HepG2 (cell line): ENCODE measurements at regions not wholly inside any gene's neighbourhood (a gene's known extent, or its start where the extent isn't known, plus 50 kb on each side); places are given as distances from the start of the nearest gene placed in this dataset.

Experiments used
- ATAC-seq: fragments of 200-7000 bp; cut with Tn5 transposase; 3 replicates; pipeline ENCODE4 v1.9.1; 2020; ENCODE audit warnings: mild to moderate bottlenecking, moderate library complexity
- BruUV-seq: library from RNA; stranded (reverse); fragments of 400-500 nt; replicated peaks from 2 replicates; lab custom pipeline; 2021; lab: Mats Ljungman, UMichigan
- CTCF ChIA-PET: fragments of 300-600 bp; formaldehyde crosslinking; extraction: SDS; loops from one replicate; lab custom pipeline; 2021; ENCODE audit warnings: low total read pairs, inconsistent platforms, low intra/inter-chr PET ratio; lab: Yijun Ruan, JAX
- POLR2A ChIA-PET: fragments of 350-600 bp; sonication (Branson Sonifier 250); formaldehyde crosslinking; loops from one replicate; lab custom pipeline; 2020; ENCODE audit warnings: antibody characterized with exemption, inconsistent platforms; lab: Yijun Ruan, JAX
- DNase-seq: peaks from one replicate; pipeline ENCODE4 v3.0.0-alpha.2; 2015; ENCODE audit warnings: low spot score
- FAIRE-seq: peaks from 3 replicates; lab custom pipeline; 2011; peaks lifted over from hg19 to GRCh38; lab: Jason Lieb, UNC
- H2AFZ ChIP-seq: one replicate; pipeline ENCODE4 v1.6.1; 2011; ENCODE audit warnings: low read length, inconsistent platforms
- H3K27ac ChIP-seq: fragments of 300-600 bp; 3 replicates; pipeline ENCODE4 v1.8.0; 2011; ENCODE audit warnings: mixed run types, mild to moderate bottlenecking, mixed read lengths, low read length, inconsistent platforms; ENCODE audit not compliant: insufficient read depth; ENCODE audit errors: extremely low read length
- H3K27me3 ChIP-seq, 2 experiments: fragments of 200-600 bp in 1 of 2; 2 replicates in 1 of 2; 3 replicates in 1 of 2; pipeline versions ENCODE4 v1.6.0 to v1.8.0; 2011; ENCODE audit warnings: low read length in 2 of 2, mild to moderate bottlenecking in 2 of 2, moderate library complexity in 2 of 2, inconsistent platforms in 1 of 2; ENCODE audit not compliant: insufficient read depth in 2 of 2, control insufficient read depth in 1 of 2
- H3K36me3 ChIP-seq, 2 experiments: fragments of 200-600 bp in 1 of 2; replicated peaks in 1 of 2; 2 replicates in 1 of 2; 3 replicates in 1 of 2; pipeline versions ENCODE4 v1.5.1 to v1.8.0; 2011; ENCODE audit warnings: low read length in 2 of 2, inconsistent platforms in 1 of 2; ENCODE audit not compliant: insufficient read depth in 2 of 2, control insufficient read depth in 1 of 2
- H3K4me1 ChIP-seq: 2 replicates; pipeline ENCODE4 v1.5.1; 2012; ENCODE audit warnings: low read length, inconsistent platforms; ENCODE audit not compliant: insufficient read depth
- H3K4me2 ChIP-seq: 2 replicates; pipeline ENCODE4 v1.6.0; 2011; ENCODE audit warnings: low read depth, low read length, inconsistent platforms
- H3K4me3 ChIP-seq, 3 experiments: fragments of 200-600 bp in 1 of 3; sonication (generic), shearing (Covaris generic) in 1 of 3; replicated peaks in 1 of 3; 2 replicates each; pipeline ENCODE4 v1.5.1; 2011 to 2016; ENCODE audit warnings: low read length in 3 of 3, inconsistent platforms in 2 of 3, low read depth in 2 of 3, mild to moderate bottlenecking in 2 of 3, control low read depth in 1 of 3, mixed read lengths in 1 of 3; ENCODE audit not compliant: insufficient read depth in 1 of 3
- H3K79me2 ChIP-seq: one replicate; pipeline ENCODE4 v1.6.1; 2011; ENCODE audit warnings: low read length, inconsistent platforms; ENCODE audit not compliant: insufficient read depth
- H3K9ac ChIP-seq: 2 replicates; pipeline ENCODE4 v1.6.0; 2011; ENCODE audit warnings: mild to moderate bottlenecking, low read depth, low read length, inconsistent platforms; ENCODE audit not compliant: insufficient read depth
- H3K9me3 ChIP-seq: 2 replicates; pipeline ENCODE4 v1.5.1; 2012; ENCODE audit warnings: mild to moderate bottlenecking, low read length
- H4K20me1 ChIP-seq: 2 replicates; pipeline ENCODE4 v1.6.0; 2011; ENCODE audit warnings: inconsistent platforms, mild to moderate bottlenecking, low read length, moderate library complexity; ENCODE audit not compliant: insufficient read depth
- BORCS8-MEF2B ChIP-seq: sonication (generic); formaldehyde crosslinking; IDR thresholded peaks from 2 replicates; pipeline ENCODE4 v1.8.0; 2022; ENCODE audit warnings: mild to moderate bottlenecking, missing genetic modification reagents
- DNMT3B ChIP-seq: conservative IDR thresholded peaks from 2 replicates; pipeline ENCODE4 v1.6.1; 2016; ENCODE audit warnings: missing biosample characterization, control low read depth
- HNRNPK ChIP-seq: fragments of 200-400 bp; formaldehyde crosslinking; IDR thresholded peaks from 2 replicates; pipeline ENCODE4 v1.6.1; 2018; ENCODE audit warnings: low read length, low read depth, moderate library complexity, mild to moderate bottlenecking; ENCODE audit not compliant: poor library complexity, severe bottlenecking
- MED1 ChIP-seq: sonication (generic); formaldehyde crosslinking; IDR thresholded peaks from 2 replicates; pipeline ENCODE4 v1.4.0; 2020; ENCODE audit warnings: missing genetic modification reagents
- MEIS1 ChIP-seq: sonication (generic); formaldehyde crosslinking; IDR thresholded peaks from 2 replicates; pipeline ENCODE4 v1.9.0; 2021; ENCODE audit warnings: mild to moderate bottlenecking, missing genetic modification reagents, moderate library complexity, borderline replicate concordance
- PHF5A ChIP-seq: IDR thresholded peaks from one replicate; pipeline ENCODE4 v1.6.1; 2018; ENCODE audit warnings: low read depth, missing genetic modification reagents; ENCODE audit not compliant: unreplicated experiment
- POLR2AphosphoS2 ChIP-seq: IDR thresholded peaks from 2 replicates; pipeline ENCODE4 v1.6.1; 2011; ENCODE audit warnings: low read depth, low read length, improper control_type of control experiment
- RFX1 ChIP-seq: fragments of 450-650 bp; IDR thresholded peaks from 2 replicates; pipeline ENCODE4 v1.6.1; 2017
- SIX1 ChIP-seq: sonication (generic); formaldehyde crosslinking; IDR thresholded peaks from 2 replicates; pipeline ENCODE4 v1.4.0; 2020; ENCODE audit warnings: missing genetic modification reagents, borderline replicate concordance
- TSC22D2 ChIP-seq: sonication (generic); formaldehyde crosslinking; IDR thresholded peaks from 2 replicates; pipeline ENCODE4 v1.5.1; 2020; ENCODE audit warnings: missing genetic modification reagents, mild to moderate bottlenecking, borderline replicate concordance
- ZNF232 ChIP-seq: sonication (generic); formaldehyde crosslinking; IDR thresholded peaks from 2 replicates; pipeline ENCODE4 v1.4.0; 2020; ENCODE audit warnings: missing genetic modification reagents, borderline replicate concordance
- ZNF510 ChIP-seq: sonication (generic); formaldehyde crosslinking; IDR thresholded peaks from 2 replicates; pipeline ENCODE4 v1.4.0; 2020; ENCODE audit warnings: low read depth, mild to moderate bottlenecking, missing genetic modification reagents
- ZNF670 ChIP-seq: sonication (generic); formaldehyde crosslinking; IDR thresholded peaks from 2 replicates; pipeline ENCODE4 v1.8.0; 2022; ENCODE audit warnings: mild to moderate bottlenecking, missing genetic modification reagents, borderline replicate concordance
- ZNF781 ChIP-seq: sonication (generic); formaldehyde crosslinking; IDR thresholded peaks from 2 replicates; pipeline ENCODE4 v1.5.1; 2020; ENCODE audit warnings: borderline replicate concordance, mild to moderate bottlenecking, missing genetic modification reagents; ENCODE audit errors: not compliant biosample characterization
- WGBS: methylation state at CpG from one replicate; pipeline ENCODE4 v1.1.6; 2017; ENCODE audit warnings: low lambda C conversion rate; 5-methylcytosine and 5-hydroxymethylcytosine counted together
- in situ Hi-C: cut with HindIII; loops from 2 replicates; pipeline ENCODE4 v1.10.0; 2017; ENCODE audit warnings: low pct_unique_long_range_greater_than_20kb; ENCODE audit not compliant: extremely low pct_ligation_motif_present
- intact Hi-C: fragments of 100-400 bp; cut with micrococcal nuclease; formaldehyde crosslinking; loops from one replicate; pipeline ENCODE4 v1.10.0; 2022; ENCODE audit not compliant: unreplicated experiment
- TF ChIP-seq, protein P1 (sequence below): sonication (generic); formaldehyde crosslinking; conservative IDR thresholded peaks from 2 replicates; pipeline ENCODE4 v1.8.1; 2023; ENCODE audit warnings: missing genetic modification reagents
- TF ChIP-seq, protein P2 (sequence below): sonication (generic); formaldehyde crosslinking; conservative IDR thresholded peaks from 2 replicates; pipeline ENCODE4 v1.4.0; 2020; ENCODE audit warnings: missing genetic modification reagents

DNA sequence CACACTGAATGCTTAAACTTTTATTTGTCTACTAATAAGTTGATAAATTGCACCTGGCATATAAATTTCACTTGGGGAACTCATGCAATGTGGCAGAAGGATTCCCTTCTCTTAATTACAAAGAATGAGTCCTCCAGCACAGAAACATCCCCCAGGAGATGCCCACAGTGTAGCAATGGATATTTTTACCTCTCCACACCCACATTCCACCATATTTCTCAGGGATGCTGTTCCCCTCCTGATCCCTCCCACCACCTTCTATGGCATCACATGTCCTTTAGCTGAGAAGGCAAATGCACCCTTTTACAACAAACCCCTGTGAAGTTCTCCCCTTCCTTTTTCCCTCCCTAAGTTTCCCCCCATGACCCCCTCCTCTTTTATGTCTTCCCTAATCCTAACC, 56.1 kb upstream of the UBASH3B start:
- H4K20me1 ChIP-seq, result no peaks in the 10 kb centered on the region
- peaks cover 0 to 7% of the 10 kb centered on the region in 2 experiments; a peak in 2 of 5 replicates for H3K27me3 ChIP-seq
- H3K4me1 ChIP-seq, result peaks cover 17% of the 10 kb centered on the region
- no TSS peak for BruUV-seq
- no peak overlapping the region for H3K4me3 ChIP-seq
- FAIRE-seq (no peak), DNase-seq (no peak), ATAC-seq (no peak)
- no peak overlapping the region for H3K4me2 ChIP-seq
- H3K36me3 ChIP-seq, result no peaks in the 10 kb centered on the region
- intact Hi-C loops (no loop called here), in situ Hi-C loops (no loop called here)
- POLR2A ChIA-PET, result no interaction called here
- H3K27ac ChIP-seq, result no peak overlapping the region
- no peaks in the 10 kb centered on the region for H3K79me2 ChIP-seq
- no peaks in the 10 kb centered on the region for H3K9me3 ChIP-seq
- no peak for TF ChIP-seq PHF5A
- TF ChIP-seq, protein P1, sequence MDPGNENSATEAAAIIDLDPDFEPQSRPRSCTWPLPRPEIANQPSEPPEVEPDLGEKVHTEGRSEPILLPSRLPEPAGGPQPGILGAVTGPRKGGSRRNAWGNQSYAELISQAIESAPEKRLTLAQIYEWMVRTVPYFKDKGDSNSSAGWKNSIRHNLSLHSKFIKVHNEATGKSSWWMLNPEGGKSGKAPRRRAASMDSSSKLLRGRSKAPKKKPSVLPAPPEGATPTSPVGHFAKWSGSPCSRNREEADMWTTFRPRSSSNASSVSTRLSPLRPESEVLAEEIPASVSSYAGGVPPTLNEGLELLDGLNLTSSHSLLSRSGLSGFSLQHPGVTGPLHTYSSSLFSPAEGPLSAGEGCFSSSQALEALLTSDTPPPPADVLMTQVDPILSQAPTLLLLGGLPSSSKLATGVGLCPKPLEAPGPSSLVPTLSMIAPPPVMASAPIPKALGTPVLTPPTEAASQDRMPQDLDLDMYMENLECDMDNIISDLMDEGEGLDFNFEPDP (CRISPR knock-in tag), result no peak
- TF ChIP-seq HNRNPK, result peak; percentile 22
- CTCF ChIA-PET, result no interaction called here
- H3K9ac ChIP-seq, result no peak overlapping the region
- H2AFZ ChIP-seq, result no peak overlapping the region

DNA sequence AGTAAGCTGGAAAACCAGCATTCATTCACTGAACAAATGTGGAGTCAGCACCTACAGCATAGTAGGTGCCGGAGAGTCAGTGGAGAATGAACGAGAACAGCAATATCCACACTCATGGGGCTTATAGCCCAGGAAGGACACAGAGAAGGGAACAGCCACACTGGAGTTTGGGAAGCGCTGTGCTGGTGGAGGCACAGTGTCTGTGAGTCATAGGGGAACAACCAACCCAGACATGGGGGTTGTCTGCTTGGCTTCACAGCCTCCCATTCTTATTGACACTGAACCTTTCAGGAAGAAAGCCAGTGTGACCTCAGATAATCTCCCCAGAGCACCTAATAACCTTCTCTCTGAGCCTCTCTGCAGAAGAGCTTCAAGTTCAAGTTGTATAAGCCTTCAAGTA, 56.6 kb upstream of the UBASH3B start:
- ChIA-PET POLR2A (no interaction called here), CTCF (no interaction called here)
- intact Hi-C loops, result no loop called here
- Histone ChIP-seq H3K27me3 (peaks cover 0 to 4% of the 10 kb centered on the region in 2 experiments; a peak in 2 of 5 replicates), H3K4me2 (no peak overlapping the region), H4K20me1 (no peaks in the 10 kb centered on the region), H3K4me3 (no peak overlapping the region), H3K36me3 (no peaks in the 10 kb centered on the region), H2AFZ (no peak overlapping the region), H3K79me2 (no peaks in the 10 kb centered on the region), H3K4me1 (peaks cover 17% of the 10 kb centered on the region), H3K27ac (no peak overlapping the region), H3K9me3 (no peaks in the 10 kb centered on the region), H3K9ac (no peak overlapping the region)
- 6% methylated on average over 3 of the region's 3 CpGs for WGBS
- DNase-seq (no peak), ATAC-seq (no peak), FAIRE-seq (no peak)
- BruUV-seq, result no TSS peak
- in situ Hi-C loops, result no loop called here
- TF ChIP-seq BORCS8-MEF2B (CRISPR knock-in tag), result no peak
- no peak for TF ChIP-seq SIX1 (CRISPR knock-in tag)
- no peak for TF ChIP-seq MEIS1 (CRISPR knock-in tag)
- no peak for TF ChIP-seq MED1 (CRISPR knock-in tag)
- no peak for TF ChIP-seq RFX1
- no peak for TF ChIP-seq ZNF232 (CRISPR knock-in tag)
- TF ChIP-seq ZNF670 (CRISPR knock-in tag), result no peak
- TF ChIP-seq DNMT3B (CRISPR knock-in tag), result no peak
- TF ChIP-seq, protein P2, sequence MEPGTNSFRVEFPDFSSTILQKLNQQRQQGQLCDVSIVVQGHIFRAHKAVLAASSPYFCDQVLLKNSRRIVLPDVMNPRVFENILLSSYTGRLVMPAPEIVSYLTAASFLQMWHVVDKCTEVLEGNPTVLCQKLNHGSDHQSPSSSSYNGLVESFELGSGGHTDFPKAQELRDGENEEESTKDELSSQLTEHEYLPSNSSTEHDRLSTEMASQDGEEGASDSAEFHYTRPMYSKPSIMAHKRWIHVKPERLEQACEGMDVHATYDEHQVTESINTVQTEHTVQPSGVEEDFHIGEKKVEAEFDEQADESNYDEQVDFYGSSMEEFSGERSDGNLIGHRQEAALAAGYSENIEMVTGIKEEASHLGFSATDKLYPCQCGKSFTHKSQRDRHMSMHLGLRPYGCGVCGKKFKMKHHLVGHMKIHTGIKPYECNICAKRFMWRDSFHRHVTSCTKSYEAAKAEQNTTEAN (CRISPR knock-in tag), result no peak
- TF ChIP-seq POLR2AphosphoS2, result no peak
- TF ChIP-seq ZNF781, result no peak
- TF ChIP-seq TSC22D2 (CRISPR knock-in tag), result no peak
- TF ChIP-seq ZNF510 (CRISPR knock-in tag), result no peak
